Stimulated activated CD4-positive, alpha-beta T cell treated with anti-CD3 and anti-CD28 coated beads, Interleukin-12 subunit alpha, Interleukin-12 subunit beta, amount 100 ng/mL, for 4 hours (primary cell): ENCODE measurements at regions not wholly inside any gene's neighbourhood (a gene's known extent, or its start where the extent isn't known, plus 50 kb on each side); places are given as distances from the start of the nearest gene placed in this dataset.
A peak's percentile ranks its signal among the peaks of the same experiment; 100 is the strongest.
"Not testable (repeated sequence)": the region's sequence is repeated elsewhere in the genome, so short reads cannot be mapped to it uniquely, and the experiment has no call there.

ENCODE experiments used
- DNase-seq: peaks from one replicate; pipeline ENCODE4 v3.0.0-alpha.2; 2020

DNA sequence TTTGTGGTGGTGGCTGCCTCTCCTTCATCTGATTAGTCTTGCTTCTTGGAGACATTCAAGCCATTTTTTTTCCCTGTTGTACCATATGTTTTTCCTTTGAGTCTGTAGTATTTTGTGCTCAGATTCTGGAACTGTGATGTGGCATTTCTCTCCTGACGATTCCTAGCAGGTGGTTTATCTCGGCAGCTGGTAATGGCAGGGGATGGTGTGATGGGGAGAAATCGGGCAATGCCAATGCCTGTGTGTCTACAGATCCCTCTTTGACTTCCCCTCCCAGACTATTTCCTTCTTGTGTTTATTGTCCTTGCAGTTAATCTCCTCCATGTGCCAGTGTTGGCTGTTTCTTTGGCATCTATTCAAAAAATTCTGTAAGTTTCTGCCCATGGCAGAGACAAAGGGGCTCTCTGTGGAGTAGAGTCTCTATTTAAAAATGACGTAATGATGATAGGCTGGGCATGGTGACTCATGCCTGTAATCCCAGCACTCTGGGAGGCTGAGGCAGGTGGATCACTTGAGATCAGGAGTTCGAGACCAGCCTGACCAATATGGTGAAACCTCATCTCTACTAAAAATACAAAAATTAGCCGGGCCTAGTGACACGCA lies 90.2 kb upstream of the ERCC4 start:
- DNase-seq: no peak

DNA sequence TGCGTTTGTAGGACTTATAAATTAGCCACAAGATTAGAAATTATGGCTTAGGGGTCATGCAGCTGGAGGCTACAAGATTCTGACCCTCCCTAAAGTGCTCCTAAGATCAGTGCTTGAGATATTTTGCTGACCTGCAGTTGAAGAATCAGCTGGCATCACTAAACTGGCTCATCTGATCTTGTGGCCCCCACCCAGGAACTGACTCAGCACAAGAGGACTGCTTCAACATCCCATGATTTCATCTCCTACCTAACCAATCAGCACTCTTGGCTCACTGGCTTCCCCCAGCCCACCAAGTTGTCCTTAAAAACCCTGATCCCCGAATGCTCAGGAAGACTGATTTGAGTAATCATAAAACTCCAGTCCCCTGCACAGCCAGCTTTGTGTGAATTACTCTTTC lies 86.4 kb upstream of the ERCC4 start:
- no peak for DNase-seq

DNA sequence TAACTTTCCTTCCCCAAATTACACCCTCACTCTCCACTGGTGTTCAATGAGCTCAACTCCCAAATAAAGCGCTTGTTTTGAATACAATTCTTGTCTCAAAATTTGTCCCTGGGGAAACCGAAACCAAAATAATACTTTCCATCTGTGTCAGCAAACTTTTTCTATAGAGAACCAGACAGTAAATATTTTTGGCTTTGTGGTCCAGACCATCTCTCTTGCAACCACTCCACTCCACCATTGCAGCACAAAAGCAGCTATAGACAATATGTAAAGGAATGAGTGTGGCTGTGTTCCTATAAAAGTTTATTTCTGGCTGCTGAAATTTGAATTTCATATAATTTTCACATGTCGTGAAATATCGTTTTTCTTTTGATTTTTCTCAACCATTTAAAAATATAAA lies 84.6 kb upstream of the ERCC4 start:
- no peak for DNase-seq

DNA sequence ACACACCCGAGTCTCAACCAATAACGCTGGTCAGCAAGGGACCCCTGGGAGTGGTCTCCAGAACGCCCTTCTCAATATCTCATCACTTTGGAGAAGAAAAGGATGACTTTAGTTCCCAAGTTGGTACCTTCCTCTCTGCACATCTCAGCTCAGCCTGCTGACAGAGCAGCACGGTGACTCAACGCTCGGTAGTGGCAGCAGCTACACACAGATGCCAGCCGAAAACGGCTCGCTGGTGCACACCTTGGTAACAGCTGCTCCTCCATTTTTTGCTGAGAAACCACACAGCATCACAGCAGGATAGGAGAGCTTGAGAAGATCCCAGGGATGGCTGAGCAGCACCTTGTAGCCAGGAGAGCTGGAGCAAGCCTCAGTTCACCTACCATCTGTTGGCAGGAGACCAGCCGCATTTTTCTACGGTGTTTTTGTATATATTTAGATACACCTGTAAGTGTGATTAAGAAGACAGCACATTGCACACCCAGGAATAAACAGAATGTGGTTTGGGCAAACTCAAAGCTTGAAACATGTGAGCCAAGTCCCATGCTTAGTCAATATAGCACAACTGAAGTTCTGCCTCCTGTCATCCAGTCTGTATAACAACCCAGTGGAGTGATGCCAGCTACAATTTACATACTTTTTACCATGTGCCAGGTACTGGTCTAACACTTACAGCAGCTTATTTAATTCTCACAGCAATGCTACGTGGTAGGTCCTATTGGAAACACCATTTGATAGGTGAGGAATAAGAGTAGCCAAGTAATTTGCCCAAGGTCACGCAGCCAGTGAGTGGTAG lies 83.8 kb upstream of the ERCC4 start:
- no peak for DNase-seq

DNA sequence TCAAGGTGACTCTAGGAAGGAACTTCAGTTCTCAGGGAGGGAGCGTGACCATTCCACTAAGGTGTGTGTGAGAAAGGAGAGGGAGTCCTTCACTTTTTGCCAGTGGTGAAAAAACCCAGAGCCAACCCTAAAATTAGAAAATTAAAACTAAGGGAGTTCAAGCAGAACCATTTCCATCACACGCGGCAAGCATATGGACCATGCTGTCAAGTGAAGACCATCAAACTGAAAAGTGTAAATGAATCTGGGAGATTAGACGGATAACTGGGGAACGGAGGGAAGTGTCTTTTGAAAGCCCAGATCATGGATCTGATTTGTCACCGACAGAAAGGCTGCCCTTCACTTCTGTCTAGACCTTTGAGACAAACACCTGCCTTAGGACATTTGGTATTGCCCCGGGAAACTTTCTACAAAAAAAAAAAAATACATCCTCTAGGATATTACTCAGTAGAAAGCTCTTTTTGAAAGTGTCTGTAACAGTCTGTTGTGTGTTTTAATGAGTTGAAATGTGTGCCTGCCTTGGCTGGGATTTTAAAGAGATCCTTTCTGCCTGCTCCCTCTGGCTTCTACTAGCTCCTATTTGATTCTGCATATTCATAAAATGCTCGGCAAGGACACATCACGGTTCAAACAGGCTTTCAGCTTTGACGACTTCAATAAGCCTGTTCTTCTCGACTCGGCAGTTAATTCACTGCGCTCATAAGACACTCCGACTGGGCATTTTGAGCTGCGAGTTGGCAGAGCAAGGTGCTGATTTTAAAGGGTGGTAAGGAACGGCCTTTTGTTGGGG lies 81.4 kb upstream of the ERCC4 start:
- DNase-seq: no peak

DNA sequence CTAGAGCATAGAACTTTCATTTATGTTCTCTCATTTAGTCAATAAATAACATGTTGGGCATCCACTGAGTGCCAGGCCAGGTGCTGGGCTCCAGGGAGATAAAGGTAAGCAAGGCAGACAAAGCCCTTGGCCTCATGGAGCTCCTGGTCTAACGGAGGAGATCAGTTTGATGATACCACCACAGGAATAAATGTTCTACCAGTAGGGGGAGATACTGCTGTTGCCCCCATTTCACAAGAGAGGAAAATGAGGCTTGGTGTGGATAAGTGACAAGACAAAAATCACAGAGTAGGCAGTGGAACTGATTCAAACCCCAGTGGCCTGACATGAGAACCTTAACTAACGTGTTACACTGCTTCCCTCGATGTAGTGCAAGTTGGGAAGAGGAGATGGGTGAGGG lies 80.4 kb upstream of the ERCC4 start:
- DNase-seq: no peak

DNA sequence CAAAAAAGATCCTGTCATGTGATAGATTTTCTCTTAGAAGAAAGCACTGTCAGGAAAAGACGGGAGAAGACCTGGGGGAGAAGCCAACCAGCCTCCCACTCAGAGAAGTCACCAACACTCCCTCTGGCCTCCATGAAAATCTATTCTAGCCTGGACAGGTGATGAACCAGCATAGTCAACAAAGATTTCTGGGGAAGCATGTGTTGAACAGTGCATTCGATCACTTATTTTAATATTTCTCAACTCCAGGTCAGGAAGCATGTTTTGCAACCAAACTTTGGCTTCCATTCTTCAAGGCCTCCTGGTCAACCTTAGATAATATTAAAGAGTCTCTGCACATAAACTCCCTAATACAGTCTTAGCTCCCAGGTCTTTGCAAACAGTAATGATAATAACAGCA lies 74.7 kb upstream of the ERCC4 start:
- DNase-seq: no peak

DNA sequence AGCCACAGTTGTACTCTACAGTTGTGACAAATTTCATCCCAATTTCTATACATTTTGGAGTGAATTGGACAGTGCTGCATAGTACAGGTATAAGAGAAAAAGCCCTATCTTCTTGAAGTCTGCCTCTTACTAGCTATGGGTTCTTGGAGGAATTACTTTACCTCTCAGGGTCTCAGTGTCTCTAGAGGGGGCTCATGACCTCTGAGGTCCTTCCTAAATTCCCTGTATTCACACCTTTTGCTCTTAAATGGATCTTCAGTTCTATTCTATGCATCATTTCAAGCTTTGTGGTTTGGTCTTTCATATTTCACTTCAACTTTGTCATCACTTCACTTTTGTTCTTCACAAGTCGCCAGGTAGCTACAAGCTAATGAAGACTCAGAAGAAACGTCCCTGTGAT lies 71.2 kb upstream of the ERCC4 start:
- no peak for DNase-seq

DNA sequence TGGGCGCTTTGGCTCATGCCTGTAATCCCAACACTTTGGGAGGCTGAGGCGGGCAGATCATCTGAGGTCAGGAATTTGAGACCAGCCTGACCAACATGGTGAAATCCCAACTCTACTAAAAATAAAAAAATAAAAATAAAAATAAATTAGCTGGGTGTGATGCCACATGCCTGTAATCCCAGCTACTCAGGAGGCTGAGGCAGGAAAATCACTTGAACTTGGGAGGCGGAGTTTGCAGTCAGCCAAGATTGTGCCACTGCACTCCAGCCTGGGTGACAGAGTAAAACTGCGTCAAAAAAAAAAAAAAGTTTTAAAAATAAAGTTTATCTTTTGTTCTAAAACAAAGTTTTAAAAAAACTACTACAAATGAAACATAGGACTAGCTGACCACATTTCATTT lies 69.8 kb upstream of the ERCC4 start:
- DNase-seq: not testable (repeated sequence)

DNA sequence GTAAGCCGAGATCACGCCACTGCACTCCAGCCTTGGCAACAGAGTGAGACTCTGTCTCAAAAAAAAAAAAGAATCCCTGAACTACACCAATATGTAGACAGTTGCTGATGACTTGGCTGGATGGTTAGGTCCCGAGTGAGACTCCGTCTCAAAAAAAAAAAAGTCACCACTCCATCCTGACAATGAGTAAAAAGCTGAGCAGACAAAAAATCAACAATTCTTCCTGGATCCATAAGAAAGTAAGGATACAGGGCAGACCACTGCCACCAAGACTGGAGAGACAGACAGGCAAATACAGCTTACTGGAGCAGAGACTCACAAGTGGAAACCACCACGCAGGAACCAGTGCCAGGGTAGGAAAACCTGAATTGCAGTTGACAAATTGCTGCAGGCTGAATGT lies 67.1 kb upstream of the ERCC4 start:
- no peak for DNase-seq

DNA sequence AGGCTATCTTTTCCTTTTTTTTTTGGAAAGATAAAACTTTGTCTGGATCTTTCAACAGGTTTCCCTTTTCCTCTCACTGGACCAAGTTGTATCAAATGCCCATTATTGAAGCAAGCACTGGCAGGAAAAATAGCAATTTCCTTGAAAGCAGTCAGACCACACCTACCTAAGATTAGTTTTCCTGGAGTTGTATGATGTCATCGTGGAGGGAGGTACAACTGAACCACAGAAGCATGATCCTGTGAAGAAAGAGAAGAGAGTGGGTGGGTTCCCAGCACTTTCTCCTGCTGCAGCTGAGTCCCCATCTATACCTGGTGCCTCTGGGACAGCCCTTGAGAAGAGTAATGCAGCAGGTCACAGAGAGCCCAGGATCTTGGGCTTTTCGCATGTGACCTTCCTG lies 63.6 kb upstream of the ERCC4 start:
- DNase-seq: no peak

DNA sequence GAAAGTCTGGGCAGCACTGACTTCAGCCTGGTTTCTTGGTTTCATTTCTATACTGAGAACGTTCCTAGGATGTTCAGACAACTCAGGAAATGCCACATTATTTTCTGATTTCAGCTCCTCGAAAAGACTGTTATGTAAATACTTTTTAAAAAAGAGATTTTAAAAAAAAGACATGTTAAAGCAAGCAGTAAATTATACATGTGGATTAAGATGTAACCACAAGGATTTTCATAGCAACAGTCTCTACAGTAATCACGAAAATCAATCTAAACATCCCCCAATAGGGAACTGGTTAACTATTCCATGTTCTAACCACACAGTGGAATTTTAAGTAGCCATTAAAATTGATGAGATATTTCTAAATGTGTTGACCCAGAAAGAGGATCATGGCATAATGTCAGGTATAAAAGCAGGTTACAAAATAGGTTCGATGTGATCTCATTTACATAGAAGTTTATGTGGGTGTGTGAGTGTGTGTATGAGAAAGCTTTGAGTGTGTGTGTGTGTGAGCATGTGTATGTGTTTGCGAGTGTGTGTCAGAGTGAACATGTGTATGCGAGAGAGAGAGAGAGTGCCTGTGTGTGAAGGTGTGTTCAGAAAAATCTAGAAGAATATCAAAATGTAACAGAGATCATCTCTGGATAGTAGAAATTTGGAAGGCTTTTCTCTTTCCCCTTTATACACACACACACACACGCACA lies 63.0 kb upstream of the ERCC4 start:
- DNase-seq: no peak

DNA sequence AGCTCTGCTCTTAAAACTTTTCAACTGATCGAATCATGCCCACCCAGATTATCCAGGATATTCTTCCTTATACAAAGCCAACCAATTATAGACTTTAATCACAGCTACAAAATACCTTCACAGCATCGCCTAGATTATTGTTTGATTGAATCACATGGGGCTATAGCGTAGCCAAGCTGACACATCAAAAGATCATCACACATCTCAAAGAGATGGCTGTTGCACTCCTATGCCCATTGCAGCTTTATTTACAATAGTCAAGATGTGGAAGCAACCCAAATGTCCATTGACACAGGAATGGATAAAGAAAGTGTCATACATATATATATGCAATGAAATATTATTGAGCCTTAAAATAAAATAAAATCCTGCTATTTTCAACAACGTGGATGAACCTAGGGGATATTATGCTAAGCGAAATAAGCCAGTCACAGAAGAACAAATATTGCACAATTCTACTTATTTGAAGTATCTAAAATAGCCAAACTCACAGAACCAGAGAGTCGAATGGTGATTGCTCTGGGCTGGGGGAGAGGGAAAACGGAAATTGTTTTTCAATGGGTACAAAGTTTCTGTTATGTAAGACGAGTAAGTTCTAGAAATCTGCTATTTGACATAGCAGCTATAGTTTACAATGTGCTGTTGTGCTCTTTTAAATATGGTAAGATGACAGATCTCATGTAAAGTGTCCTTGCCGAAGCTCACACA lies 60.9 kb upstream of the ERCC4 start:
- no peak for DNase-seq

DNA sequence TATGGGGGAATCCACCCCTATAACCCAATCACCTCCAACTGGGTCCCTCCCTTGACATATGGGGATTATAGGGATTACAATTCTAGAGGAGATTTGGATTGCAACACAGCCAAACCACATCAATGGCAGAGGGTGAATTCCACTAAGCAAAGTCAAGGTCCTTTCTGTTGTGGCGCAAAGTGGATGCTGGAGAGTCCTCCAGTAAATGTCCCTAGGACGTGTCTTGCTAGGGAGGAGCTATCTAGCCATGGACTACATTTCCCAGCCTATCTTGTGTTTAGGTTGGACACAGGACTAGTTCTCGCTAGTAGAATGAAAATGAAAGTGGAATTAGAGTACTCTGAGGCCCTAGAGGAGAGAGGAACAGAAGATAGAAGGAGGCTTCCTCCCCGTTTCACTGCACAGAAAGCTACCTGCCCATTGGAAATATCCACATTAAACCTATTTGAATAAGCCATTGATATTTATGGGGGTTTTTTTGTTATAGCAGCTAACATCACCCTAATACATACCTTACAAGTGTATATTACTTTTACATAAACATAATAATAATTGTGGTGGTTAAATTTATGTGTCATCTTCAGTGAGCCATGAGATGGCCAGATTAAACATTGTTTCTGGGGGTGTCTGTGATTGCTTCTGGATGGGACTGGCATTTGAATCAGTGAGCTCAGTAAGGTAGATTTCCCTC lies 56.7 kb upstream of the ERCC4 start:
- DNase-seq: no peak

DNA sequence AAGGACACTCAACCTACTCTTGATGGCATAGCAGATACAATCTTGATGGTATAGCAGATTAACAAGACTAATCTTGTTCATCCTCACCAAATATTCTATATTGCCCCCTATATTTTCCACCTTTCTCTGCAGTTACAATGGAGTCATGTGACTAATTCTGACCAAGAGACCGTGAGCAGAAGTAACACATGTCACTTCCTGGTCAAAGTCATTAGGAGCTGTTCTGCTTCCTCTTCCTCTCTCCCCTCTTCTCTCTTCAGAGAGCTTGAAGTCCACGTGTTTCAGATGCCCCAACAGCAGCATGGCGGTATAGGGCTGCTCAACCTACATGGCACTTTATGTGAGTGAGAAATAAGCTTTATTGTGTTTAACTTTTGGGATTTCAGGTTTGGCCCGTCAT lies 55.3 kb upstream of the ERCC4 start:
- DNase-seq: no peak

DNA sequence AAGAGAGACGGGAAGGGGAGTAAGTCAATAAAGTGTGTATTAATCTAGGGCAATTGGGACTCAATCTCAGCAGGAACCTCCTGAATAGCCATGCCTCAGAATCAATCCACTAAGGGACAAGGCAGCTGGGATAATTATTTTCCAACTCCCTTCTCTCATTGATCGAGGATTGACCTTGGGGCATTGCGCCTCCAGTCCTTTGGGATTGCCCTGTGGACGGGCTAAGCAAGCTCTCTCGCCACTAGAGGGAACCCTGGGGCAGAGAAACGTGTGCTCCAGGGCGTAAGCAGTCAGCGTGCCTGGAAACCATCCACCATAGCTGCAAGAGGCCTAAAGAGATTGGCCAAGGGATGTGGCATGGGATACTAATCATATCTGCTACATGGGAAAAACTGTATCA lies 53.9 kb upstream of the ERCC4 start:
- peak; percentile 24 for DNase-seq
